GM12892 (cell line): ENCODE measurements at regions not wholly inside any gene's neighbourhood (a gene's known extent, or its start where the extent isn't known, plus 50 kb on each side); places are given as distances from the start of the nearest gene placed in this dataset.

Source experiments
- DNase-seq: peaks from one replicate; pipeline ENCODE4 v3.0.0; 2011; ENCODE audit not compliant: insufficient read length
- FAIRE-seq: peaks from 2 replicates; lab custom pipeline; 2011; peaks lifted over from hg19 to GRCh38; lab: Jason Lieb, UNC
- POLR2A ChIP-seq: IDR thresholded peaks from 2 replicates; pipeline ENCODE4 v1.6.1; 2011; ENCODE audit warnings: low read depth, low read length, control low read depth
- POLR2AphosphoS5 ChIP-seq: IDR thresholded peaks from 2 replicates; pipeline ENCODE4 v1.6.1; 2011; ENCODE audit warnings: low read depth, low read length, control low read depth
- TAF1 ChIP-seq: IDR thresholded peaks from 2 replicates; pipeline ENCODE4 v1.6.1; 2011; ENCODE audit warnings: low read depth, mild to moderate bottlenecking, control low read depth, low read length, borderline replicate concordance

- FAIRE-seq (no peak), DNase-seq (no peak)
These were observed 68.2 kb downstream of the PSMG1 start for GRCh38 chr21:39114871-39115575.

GRCh38 chr21:39111931-39112550 lies 71.2 kb downstream of the PSMG1 start:
- DNase-seq: no peak
- no peak for FAIRE-seq
- TF ChIP-seq POLR2AphosphoS5 (no peak), TAF1 (no peak), POLR2A (no peak)

More at GRCh38 chr21:39114871-39115575, 68.2 kb downstream of the PSMG1 start:
- TF ChIP-seq POLR2A (no peak), POLR2AphosphoS5 (no peak), TAF1 (no peak)

- TF ChIP-seq POLR2A (no peak), TAF1 (no peak), POLR2AphosphoS5 (no peak)
- DNase-seq: no peak
- no peak for FAIRE-seq
These were observed 72.8 kb downstream of the PSMG1 start for GRCh38 chr21:39110431-39110830.

GRCh38 chr21:39109596-39110210 lies 73.5 kb downstream of the PSMG1 start:
- FAIRE-seq (no peak), DNase-seq (no peak)
- TF ChIP-seq POLR2AphosphoS5 (no peak), POLR2A (no peak), TAF1 (no peak)

GRCh38 chr21:39109163-39109530 lies 74.1 kb downstream of the PSMG1 start:
- FAIRE-seq (no peak), DNase-seq (no peak)
- TF ChIP-seq TAF1: no peak
- TF ChIP-seq POLR2AphosphoS5: no peak
- TF ChIP-seq POLR2A: no peak

- FAIRE-seq (no peak), DNase-seq (no peak)
- TF ChIP-seq POLR2AphosphoS5 (no peak), TAF1 (no peak), POLR2A (no peak)
These were observed 74.7 kb downstream of the PSMG1 start for GRCh38 chr21:39108291-39109162.

- no peak for TF ChIP-seq POLR2AphosphoS5
- no peak for TF ChIP-seq TAF1
- no peak for TF ChIP-seq POLR2A
- no peak for DNase-seq
- FAIRE-seq: no peak
These were observed 75.5 kb downstream of the PSMG1 start for GRCh38 chr21:39107739-39108138.

- DNase-seq (no peak), FAIRE-seq (no peak)
- no peak for TF ChIP-seq POLR2AphosphoS5
- no peak for TF ChIP-seq POLR2A
- no peak for TF ChIP-seq TAF1
These were observed 76.3 kb downstream of the PSMG1 start for GRCh38 chr21:39106881-39107462.

- TF ChIP-seq POLR2AphosphoS5: no peak
- no peak for TF ChIP-seq TAF1
- TF ChIP-seq POLR2A: no peak
- no peak for FAIRE-seq
These were observed 77.4 kb downstream of the PSMG1 start for GRCh38 chr21:39105836-39106235.

GRCh38 chr21:39105341-39105765 lies 77.9 kb downstream of the PSMG1 start:
- TF ChIP-seq POLR2A (no peak), TAF1 (no peak), POLR2AphosphoS5 (no peak)
- FAIRE-seq (no peak), DNase-seq (no peak)

More at GRCh38 chr21:39105836-39106235, 77.4 kb downstream of the PSMG1 start:
- no peak for DNase-seq
